GM21447 (cell line): ENCODE measurements at regions not wholly inside any gene's neighbourhood (a gene's known extent, or its start where the extent isn't known, plus 50 kb on each side); places are given as distances from the start of the nearest gene placed in this dataset.

Source experiments
- ATAC-seq: cut with Tn5 transposase; IDR thresholded peaks from one replicate; pipeline ENCODE4 v1.9.1; 2021; ENCODE audit not compliant: unreplicated experiment

DNA sequence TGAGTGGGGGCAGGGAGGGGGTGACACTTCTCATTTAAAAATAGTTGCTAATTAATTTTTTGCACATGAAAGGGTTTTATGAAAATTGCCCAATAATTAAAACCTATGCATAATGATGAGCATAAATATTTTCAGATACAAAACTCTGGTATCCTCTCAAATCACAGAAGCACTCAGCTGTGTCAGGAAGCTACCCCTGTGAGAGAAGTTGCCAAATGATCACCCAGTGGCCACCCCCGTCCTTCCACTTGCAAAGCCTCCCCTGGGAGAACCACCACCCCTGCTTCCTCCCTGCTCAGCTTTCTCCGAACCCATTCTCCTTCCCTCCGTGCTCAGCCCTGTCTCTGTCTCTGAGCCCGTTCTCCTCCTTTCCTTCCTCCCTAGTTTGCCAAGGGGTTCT is 400.2 kb upstream of the SALL3 start:
- no peak for ATAC-seq

DNA sequence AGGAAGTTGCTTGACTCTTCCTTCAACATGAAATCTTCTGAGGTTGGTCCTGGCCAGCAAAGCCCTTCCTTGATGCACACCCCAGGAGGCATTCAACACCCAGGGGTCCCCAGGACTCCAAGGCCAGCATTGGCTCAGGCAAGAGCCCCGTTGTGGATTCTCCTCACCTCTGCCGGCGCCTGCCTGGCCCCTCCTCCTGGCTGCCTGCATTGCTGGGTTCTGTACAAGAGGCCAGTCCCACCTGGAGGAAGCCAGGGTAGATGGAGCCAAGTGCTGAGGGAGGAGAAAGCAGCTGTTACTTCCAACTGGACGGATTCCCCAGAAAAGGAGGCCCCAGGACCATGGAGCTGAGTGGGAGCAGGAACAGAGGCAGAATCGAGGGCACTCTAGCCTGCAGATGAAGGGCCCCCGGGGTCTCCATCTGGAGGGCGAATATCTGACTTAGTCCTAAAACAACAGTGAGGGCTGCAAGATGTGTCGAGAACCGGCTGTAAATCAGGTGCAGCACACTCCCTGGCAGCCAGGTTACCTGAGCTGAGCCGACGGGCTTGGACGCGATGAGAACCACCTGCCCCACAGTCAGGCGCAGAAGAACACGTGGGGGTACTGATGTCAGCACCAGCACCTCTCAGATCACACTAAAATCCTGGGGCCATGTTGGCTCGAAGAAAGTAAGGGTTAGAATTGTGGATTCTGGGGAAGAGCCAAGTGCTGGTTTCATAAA is 399.6 kb upstream of the SALL3 start:
- no peak for ATAC-seq

DNA sequence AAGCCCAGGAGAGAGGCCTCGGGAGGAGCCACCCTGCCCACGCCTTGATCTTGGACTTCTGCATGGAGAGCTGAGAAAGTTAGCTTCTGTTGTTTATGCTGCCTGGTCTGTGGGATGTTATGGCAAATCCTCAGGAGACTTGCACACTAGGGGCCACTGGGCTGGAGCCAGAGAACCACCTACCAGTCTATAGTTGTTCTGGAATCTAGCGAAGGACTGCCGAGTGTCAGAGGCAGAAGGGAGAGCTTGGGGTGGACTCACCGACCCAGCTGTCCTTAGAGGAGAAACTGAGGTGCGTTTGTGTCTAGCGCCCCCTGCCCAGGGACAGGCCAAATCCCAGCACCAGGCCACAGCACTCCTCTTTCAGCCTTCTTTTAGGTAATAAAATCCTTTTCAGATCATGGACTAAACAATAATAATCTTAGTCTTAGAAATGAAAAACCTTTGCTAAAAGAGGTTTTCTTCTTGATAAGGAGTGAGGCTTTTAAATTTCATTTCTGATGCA is 398.7 kb upstream of the SALL3 start:
- no peak for ATAC-seq

DNA sequence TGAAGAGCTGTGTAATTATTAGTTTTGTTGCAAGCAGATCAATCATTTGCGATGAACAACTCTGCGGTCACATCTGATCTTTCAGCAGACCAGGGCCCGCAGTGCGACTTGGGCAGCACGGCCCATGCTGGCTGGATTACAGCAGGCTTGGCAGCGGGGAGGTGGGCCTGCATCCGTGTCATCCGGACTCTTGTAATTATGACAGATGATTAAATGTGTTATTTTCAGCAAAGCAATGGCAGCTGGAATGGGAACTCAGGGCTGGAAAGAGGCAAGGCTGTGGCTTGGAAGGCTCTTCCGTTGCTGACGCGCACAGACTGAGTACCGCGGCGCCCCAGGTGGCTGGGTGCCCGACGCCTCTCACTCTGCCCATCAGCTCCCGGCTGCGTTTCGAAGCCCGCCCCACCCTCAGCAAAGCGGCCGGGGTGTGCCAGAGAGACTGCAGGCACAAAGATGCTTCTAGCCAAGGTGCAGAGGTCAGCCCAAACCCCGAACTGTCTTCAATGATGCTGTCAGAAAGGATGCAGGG is 397.4 kb upstream of the SALL3 start:
- ATAC-seq = no peak

DNA sequence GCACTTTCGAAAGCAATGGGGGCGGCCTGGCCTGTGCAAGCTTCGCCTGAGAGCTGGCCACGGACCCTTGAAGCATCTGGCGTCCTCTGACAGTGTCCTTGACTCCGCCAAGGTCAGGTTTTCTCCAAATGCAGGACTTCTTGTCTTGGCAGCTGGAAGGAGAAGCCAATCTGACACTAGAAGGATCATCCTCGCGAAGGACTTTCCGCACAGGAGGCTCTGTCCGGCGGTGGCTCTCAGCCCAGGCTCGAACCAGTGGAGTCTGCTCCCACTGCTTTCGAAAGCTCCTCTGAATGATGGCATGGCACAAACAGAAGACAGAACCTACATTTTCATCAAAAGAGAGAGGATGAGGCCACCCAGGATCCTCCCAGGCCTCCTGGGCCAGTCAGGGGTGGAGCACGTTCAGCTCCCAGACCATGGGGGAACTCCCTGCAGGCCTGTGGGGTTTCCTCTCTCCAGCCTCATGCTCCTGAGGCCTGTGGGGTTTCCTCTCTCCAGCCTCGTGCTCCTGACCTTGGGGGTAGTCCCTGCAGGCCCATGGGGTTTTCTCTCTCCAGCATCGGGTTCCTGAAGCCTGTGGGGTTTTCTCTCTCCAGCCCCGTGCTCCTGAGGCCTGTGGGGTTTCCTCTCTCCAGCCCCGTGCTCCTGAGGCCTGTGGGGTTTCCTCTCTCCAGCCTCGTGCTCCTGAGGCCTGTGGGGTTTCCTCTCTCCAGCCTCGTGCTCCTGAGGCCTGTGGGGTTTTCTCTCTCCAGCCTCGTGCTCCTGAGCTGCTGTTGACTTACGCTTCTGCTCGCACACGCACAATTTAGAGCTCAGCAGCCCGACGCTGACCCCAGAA is 396.5 kb upstream of the SALL3 start:
- ATAC-seq = no peak

DNA sequence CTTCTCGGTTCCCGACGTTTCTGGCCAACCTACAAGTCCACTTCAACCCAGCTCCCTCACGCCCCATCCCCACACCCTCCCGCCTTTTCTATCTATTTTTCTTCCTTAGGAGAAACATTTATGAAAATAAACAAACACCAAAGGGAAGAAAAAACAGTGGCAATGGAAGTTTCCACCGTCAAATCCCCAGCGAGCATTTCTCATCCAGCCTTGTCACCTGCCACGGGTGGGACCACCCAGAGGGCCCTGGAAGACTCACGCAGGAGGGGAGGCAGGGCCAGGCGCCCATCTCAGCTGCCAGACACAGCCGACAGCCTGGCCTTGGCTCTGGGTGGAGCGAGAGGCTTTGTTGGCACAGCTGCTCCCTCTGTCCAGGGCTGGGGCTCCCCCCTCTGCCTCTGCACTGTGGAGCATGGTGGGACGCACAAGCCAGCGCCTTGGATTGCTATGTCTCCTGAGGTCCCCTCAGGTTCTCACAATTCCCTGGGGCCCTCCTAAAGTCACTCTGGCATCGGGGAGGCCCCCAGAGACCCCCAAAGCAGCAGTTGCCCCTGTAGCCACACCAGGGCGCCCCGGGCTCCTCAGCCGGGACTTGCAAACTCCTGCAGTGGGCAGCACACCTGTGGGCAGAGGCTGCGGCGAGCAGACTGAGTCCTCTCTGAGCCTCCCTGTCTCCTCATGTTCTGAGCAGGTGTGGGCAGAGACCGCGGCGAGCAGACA is 395.7 kb upstream of the SALL3 start:
- no peak for ATAC-seq

DNA sequence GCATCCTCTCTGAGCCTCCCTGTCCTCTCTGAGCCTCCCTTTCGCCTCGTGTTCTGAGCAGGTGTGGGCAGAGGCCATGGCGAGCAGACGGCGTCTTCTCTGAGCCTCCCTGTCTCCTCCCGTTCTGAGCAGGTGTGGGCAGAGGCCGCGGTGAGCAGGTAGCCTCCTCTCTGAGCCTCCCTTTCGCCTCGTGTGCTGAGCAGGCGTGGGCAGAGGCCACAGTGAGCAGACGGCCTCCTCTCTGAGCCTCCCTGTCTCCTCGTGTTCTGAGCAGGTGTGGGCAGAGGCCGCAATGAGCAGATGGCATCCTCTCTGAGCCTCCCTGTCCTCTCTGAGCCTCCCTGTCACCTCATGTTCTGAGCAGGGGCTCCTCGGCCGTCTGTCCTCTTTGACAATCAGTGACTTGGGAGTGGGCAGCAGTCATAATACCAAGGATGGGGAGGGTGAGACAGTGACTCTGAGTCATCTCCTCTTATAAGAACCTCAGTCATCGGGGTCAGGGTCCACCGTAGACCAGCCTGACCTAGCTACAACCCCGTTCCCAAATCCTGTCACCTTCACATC is 395.1 kb upstream of the SALL3 start:
- ATAC-seq = no peak

DNA sequence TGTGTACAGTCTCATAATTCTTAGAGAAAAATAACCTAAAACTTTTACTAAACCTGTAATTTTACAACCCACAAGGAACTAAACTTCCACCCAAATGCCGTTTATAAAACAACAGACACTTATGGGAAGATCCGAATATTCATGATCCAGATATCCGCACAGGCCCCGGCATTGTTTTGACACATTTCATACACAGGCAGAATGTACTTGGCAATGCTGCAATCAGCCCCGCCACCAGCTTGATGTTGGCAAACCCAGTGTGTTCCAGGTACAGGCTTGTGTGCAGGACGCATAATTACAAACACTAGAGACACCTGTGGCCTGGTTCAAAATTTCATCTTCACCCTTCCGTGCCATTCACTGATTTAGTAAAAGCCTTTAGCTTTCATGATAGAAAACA is 393.0 kb upstream of the SALL3 start:
- ATAC-seq = no peak

DNA sequence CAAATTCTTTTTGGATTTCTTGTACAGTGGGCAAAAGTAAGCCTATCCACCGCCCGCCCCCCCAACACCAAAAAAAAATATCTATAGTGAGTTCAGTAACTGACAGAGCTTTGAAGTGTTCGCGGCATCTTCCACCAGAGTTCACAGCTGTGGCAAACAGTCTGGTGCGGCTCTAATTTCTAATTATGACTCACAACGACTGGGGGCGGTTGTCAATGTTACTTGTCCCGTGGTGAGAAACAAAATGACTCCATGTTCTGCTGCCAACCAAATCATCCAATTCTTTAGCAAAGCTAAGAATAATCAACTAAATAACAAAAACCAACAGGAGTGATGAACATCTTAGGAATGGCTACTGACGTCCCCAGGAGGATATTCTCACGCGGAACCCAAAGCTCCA is 392.5 kb upstream of the SALL3 start:
- ATAC-seq = no peak

DNA sequence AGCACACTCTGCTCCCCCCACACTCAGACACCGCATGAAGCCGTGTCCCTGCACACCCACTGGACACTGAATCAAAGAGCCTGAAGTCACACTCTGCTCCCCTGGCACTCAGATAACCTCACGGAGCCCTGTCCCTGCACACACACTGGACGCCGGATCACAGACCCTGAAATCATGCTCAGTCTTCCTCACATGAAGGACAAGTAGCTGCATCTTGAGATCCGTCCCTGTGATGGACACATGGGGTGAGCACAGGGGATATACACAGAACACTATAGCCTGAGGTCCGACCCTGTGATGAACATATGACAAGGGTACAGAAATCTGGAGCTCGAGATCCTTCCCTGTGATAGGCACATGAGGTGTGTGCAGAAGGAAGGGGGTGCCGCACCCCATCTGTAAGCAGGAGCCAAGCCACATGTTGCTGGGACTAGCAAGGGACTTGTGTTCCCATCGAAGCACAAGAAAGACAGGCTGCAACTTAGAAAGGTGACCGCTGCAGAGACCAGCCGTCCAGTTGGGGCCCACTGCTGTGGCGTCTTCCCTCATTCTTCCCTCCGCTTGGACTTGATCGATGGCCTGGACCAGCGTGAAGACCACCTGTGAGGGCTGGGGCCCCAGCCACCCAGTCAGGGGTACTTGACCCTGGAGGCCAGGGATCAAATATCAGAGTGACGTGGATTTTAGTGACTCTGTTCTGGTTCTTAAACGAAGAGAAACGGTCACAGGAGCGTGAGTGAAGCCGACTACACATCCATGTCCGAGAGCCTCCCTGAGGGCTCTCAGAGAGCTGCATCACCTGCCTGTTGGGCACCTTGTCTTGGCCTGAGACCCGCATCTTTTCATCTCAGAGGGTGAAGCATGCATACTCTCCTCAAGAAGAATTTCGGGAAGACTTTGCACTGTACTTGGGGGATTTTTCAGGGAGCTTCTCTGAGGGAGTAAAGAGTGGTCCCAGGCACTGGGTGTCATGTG is 391.7 kb upstream of the SALL3 start:
- no peak for ATAC-seq

DNA sequence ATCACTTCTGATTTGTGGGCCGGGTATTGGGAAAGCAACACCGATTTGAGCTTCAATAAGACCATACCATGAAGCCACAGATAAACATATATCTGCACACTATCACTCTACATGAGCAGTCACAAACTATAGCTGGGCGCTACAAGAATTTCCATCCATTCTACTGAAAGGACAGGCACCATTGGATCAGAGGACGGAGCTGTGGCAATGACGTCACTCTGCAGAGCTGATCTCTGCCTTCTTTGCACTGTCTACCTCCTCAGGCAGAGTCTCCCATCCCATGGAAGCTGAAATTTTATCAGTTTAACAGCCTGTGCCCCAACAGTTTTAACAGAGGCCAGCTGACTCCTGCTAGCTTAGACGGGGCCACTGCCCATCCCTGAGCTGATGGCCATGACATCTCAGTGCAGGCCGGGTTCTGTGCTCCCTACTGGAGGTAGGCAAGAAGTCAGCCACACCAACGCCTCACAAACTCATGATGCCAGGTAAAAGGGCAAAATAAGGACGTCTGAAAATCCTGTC is 389.6 kb upstream of the SALL3 start:
- no peak for ATAC-seq

DNA sequence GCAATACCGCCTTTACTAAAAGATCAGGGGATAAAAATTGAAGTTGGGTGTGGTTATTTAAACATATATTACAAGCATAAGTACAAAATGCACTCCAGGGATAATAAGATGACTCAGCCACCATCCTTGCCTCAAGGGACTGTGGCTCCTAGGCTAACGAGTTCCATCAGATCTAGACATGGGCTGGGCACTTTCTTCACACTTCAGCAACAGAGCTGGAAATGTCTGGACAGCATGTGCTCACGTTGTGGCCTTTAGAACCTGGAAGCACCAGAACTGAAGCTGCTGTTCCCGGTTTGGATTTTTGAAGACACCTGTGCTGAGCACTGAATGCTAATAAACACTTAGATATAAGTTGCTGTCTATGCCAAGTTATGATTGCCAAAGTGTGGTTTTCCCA is 384.2 kb upstream of the SALL3 start:
- no peak for ATAC-seq

DNA sequence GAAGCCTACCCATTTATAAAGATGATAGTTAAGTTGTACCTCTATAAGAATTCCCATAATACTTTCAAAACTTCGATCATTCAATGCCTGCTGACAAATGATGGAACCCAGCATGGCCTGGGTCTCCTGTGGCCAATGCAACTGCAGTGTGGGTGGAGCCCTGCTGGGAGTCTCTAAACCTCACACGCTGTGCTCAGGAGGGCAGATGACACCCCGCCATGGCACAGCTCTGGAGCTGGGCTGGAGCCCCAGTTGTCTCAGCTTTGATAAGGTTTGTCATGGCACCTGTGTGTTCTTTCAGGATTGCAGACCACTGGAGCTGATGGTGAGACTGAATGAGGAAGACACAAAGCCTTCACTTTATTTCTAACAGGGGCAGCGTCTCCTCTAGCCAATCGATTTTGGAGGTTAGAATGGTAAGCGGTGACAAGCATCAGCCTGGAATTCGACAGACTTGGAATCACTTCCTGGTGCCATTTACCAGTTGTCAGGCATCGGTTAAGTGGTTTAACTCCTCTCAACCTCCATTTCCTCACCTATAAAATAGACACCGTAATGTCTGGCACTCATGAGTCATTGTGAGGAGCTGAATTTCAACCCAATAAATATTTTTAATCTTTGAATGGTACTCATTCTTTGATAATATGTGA is 383.6 kb upstream of the SALL3 start:
- ATAC-seq = no peak

DNA sequence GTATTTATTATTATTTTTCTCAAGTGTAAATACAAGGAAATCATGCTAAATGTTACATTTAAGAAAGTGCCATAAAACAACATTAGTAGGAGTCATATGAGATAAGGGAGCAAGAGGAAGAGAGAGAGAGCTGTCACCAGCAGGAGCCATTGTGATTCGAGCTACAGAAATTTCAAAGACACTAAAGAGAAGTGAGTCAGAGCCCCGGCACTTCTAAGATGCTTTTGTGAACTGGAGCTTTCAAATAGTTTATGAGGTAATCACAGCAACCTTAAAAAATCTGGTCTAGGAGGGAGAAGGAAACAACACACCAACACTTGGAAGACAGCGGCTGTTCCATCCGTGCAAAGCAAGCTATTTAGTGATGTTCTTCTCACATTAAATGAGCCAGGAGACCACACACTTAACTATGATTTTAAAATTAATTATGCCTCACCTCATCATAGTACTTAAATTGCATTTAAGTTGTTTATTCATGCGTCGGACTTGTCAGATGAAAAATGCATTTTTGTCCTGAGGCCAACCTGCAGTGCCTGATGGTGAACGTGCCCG is 382.7 kb upstream of the SALL3 start:
- ATAC-seq = no peak

DNA sequence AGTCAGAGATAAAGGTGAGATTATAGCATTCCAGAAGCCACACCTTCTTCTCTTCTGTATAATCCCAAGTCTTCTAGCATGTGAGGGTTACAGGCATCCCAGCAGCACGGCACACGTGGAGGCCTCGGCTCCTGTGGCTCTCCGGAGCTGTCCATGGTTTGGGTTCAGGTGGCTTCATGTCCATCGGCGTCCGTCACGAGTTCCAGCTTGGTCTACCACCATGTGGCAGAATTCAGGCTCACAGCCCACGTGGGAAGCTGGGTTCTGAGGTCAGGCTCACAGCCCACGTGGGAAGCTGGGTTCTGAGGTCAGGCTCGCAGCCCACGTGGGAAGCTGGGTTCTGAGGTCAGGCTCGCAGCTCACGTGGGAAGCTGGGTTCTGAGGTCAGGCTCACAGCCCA is 378.3 kb upstream of the SALL3 start:
- no peak for ATAC-seq

DNA sequence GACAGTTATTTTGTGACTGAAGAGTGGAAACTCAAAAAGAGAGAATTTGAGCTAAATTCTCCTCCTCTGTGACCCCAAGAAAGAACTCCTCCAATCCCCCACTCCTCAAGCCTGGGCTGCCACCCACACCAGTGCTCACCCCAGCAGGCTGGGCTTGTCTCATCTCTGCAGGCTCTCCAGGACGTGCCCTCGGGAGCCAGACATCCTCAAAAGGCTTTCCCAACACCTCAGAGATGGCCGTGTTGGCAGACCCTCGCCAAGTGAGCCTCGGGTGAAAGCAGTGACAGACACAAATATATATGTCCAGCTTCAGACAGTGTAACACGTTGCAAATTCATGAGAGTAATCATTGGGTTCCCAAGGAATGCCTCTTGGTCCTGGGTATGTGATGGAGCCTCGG is 377.7 kb upstream of the SALL3 start:
- ATAC-seq = no peak

DNA sequence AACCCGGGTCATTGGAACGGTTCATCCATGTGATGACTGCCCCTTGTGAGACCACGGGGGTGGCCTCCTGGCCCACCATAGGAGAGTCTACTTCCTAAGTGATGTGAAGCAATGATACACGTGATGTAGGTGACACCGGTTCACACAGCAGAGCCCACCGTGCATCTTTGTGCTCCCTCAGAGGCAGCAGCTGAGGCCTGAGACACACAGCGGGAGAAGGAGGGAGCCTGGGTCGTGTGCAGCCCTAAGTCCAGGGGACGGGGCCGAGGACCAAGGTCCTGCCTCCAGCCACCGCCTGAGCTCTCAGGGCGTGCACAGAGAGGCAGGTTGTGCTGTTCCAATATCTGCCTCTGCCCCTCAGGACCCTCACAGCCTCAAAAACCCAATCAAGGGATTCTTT is 377.2 kb upstream of the SALL3 start:
- ATAC-seq = no peak

DNA sequence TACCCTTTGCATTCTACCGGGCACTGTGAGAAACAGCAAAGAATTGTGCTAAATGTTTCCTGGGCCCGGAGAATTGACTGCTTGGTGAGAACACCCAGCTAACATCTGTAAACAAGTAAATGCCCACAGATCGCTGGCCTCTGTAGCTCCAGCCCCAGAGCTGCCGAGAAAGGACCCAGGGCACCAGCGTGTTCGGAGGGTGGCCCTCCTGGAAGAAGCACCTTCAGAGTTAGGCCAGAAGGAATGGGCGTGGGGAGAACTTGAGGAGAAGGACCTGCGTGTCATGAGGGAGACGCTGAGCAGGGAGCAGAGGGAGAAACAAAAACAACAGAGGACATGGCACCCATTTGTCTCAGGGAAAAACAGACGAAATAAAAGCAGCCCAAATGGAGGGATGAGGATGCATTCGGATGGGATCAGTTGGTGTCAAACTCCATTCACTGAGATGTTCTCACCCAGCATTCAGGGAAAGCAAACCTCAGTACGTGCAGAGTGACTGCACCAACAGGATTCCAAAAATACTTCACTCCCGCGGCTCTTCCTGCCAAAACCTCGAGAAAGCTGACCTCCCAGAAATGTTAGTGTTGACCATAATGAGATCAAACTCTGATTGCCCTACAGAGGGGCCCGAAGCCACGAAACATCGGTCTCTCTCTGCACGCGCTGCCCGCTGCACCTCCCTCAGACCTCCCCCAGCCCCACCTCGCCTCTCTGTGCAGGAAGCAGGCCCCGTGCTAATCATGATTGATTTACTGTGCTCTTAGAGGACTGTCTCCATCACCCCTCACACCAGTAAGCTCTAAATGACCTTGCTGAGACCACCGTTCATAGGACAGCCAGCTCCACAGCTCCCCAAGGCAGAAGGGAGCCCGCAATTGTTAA is 376.3 kb upstream of the SALL3 start:
- ATAC-seq = no peak
